ENCODE measurements at regions not wholly inside any gene's neighbourhood (a gene's known extent, or its start where the extent isn't known, plus 50 kb on each side); places are given as distances from the start of the nearest gene placed in this dataset.

GRCh38 chr4:171017593-171017992, 795.6 kb upstream of the GALNTL6 start:
- no peak for DNase-seq (ENCODE audit: extremely low spot score, unreplicated experiment)
- TF ChIP-seq CTCF (IDR thresholded peaks at IDR 0.05) = no peak
- Mint-ChIP-seq H3K4me1 (ENCODE audit: unreplicated experiment) (no peaks in the 10 kb centered on the region), H3K36me3 (ENCODE audit: unreplicated experiment) (no peaks in the 10 kb centered on the region), H3K27ac (ENCODE audit: unreplicated experiment) (no peak overlapping the region), H3K27me3 (ENCODE audit: unreplicated experiment) (no peaks in the 10 kb centered on the region), H3K9me3 (ENCODE audit: unreplicated experiment) (no peaks in the 10 kb centered on the region), H3K4me3 (ENCODE audit: unreplicated experiment) (no peak overlapping the region)

GRCh38 chr4:171016145-171016544, 797.1 kb upstream of the GALNTL6 start:
- Mint-ChIP-seq H3K4me3 (ENCODE audit: unreplicated experiment) (no peak overlapping the region), H3K27ac (ENCODE audit: unreplicated experiment) (no peak overlapping the region), H3K9me3 (ENCODE audit: unreplicated experiment) (no peaks in the 10 kb centered on the region), H3K36me3 (ENCODE audit: unreplicated experiment) (no peaks in the 10 kb centered on the region), H3K27me3 (ENCODE audit: unreplicated experiment) (no peaks in the 10 kb centered on the region), H3K4me1 (ENCODE audit: unreplicated experiment) (no peaks in the 10 kb centered on the region)
- no peak for TF ChIP-seq CTCF (IDR thresholded peaks at IDR 0.05)
- no peak for DNase-seq (ENCODE audit: extremely low spot score, unreplicated experiment)

- no peak for DNase-seq (ENCODE audit: extremely low spot score, unreplicated experiment)
- no peak overlapping the region for H3K4me3 Mint-ChIP-seq (ENCODE audit: unreplicated experiment)
- H3K4me1 Mint-ChIP-seq (ENCODE audit: unreplicated experiment) = no peaks in the 10 kb centered on the region
- no peaks in the 10 kb centered on the region for H3K27me3 Mint-ChIP-seq (ENCODE audit: unreplicated experiment)
- no peaks in the 10 kb centered on the region for H3K36me3 Mint-ChIP-seq (ENCODE audit: unreplicated experiment)
- no peaks in the 10 kb centered on the region for H3K9me3 Mint-ChIP-seq (ENCODE audit: unreplicated experiment)
- no peak for TF ChIP-seq CTCF (IDR thresholded peaks at IDR 0.05)
- no peak overlapping the region for H3K27ac Mint-ChIP-seq (ENCODE audit: unreplicated experiment)
Measured at GRCh38 chr4:171015441-171015840, 797.8 kb upstream of the GALNTL6 start.

- Mint-ChIP-seq H3K4me3 (ENCODE audit: unreplicated experiment) (no peak overlapping the region), H3K27ac (ENCODE audit: unreplicated experiment) (no peak overlapping the region), H3K9me3 (ENCODE audit: unreplicated experiment) (no peaks in the 10 kb centered on the region), H3K27me3 (ENCODE audit: unreplicated experiment) (no peaks in the 10 kb centered on the region), H3K4me1 (ENCODE audit: unreplicated experiment) (no peaks in the 10 kb centered on the region), H3K36me3 (ENCODE audit: unreplicated experiment) (no peaks in the 10 kb centered on the region)
- TF ChIP-seq CTCF (IDR thresholded peaks at IDR 0.05) = no peak
- no peak for DNase-seq (ENCODE audit: extremely low spot score, unreplicated experiment)
Measured at GRCh38 chr4:171007618-171008390, 805.4 kb upstream of the GALNTL6 start.

GRCh38 chr4:171002246-171002645, 811.0 kb upstream of the GALNTL6 start:
- H3K36me3 Mint-ChIP-seq (ENCODE audit: unreplicated experiment) = no peaks in the 10 kb centered on the region
- no peak overlapping the region for H3K4me3 Mint-ChIP-seq (ENCODE audit: unreplicated experiment)
- H3K9me3 Mint-ChIP-seq (ENCODE audit: unreplicated experiment) = no peaks in the 10 kb centered on the region
- no peak for DNase-seq (ENCODE audit: extremely low spot score, unreplicated experiment)
- H3K4me1 Mint-ChIP-seq (ENCODE audit: unreplicated experiment) = no peaks in the 10 kb centered on the region
- no peaks in the 10 kb centered on the region for H3K27me3 Mint-ChIP-seq (ENCODE audit: unreplicated experiment)
- H3K27ac Mint-ChIP-seq (ENCODE audit: unreplicated experiment) = no peak overlapping the region
- TF ChIP-seq CTCF (IDR thresholded peaks at IDR 0.05) = no peak
